A673 (cell line): ENCODE measurements at regions not wholly inside any gene's neighbourhood (a gene's known extent, or its start where the extent isn't known, plus 50 kb on each side); places are given as distances from the start of the nearest gene placed in this dataset.

Experiments
- BruUV-seq: library from RNA; stranded (reverse); fragments of 400-500 nt; replicated peaks from 2 replicates; lab custom pipeline; 2021; lab: Mats Ljungman, UMichigan
- CTCF ChIA-PET: fragments of 300-600 bp; sonication (Branson Sonifier 250); formaldehyde crosslinking; loops from one replicate; lab custom pipeline; 2022; ENCODE audit warnings: antibody characterized with exemption; lab: Charles Lee
- POLR2A ChIA-PET: fragments of 300-600 bp; sonication (Branson Sonifier 250); formaldehyde crosslinking; loops from one replicate; lab custom pipeline; 2022; ENCODE audit warnings: antibody characterized with exemption; ENCODE audit not compliant: low non-redundant PET; lab: Charles Lee
- DNase-seq: peaks from one replicate; pipeline ENCODE4 v3.0.0-alpha.2; 2015; ENCODE audit warnings: low spot score
- H3K27ac ChIP-seq: fragments of 200-600 bp; sonication (generic); 2 replicates; pipeline ENCODE4 v1.5.1; 2016; ENCODE audit warnings: mixed run types, low read depth, mild to moderate bottlenecking, mixed read lengths, antibody characterized with exemption, low read length; ENCODE audit not compliant: poor library complexity, severe bottlenecking
- H3K27me3 ChIP-seq: fragments of 200-600 bp; sonication (generic); replicated peaks from 2 replicates; pipeline ENCODE4 v1.6.1; 2017; ENCODE audit warnings: mixed run types, low read depth, mild to moderate bottlenecking, mixed read lengths, antibody characterized with exemption, low read length; ENCODE audit not compliant: insufficient read depth, poor library complexity
- H3K36me3 ChIP-seq: fragments of 200-600 bp; sonication (generic); 2 replicates; pipeline ENCODE4 v1.6.1; 2016; ENCODE audit warnings: mixed run types, mild to moderate bottlenecking, mixed read lengths, antibody characterized with exemption, low read length; ENCODE audit not compliant: insufficient read depth, poor library complexity, severe bottlenecking
- H3K4me1 ChIP-seq: fragments of 200-600 bp; sonication (generic); 2 replicates; pipeline ENCODE4 v1.6.1; 2017; ENCODE audit warnings: mixed run types, mild to moderate bottlenecking, mixed read lengths, antibody characterized with exemption, low read length; ENCODE audit not compliant: insufficient read depth, poor library complexity, severe bottlenecking
- H3K4me3 ChIP-seq: fragments of 200-600 bp; sonication (generic); 2 replicates; pipeline ENCODE4 v1.5.1; 2016; ENCODE audit warnings: low read depth, mixed run types, mild to moderate bottlenecking, mixed read lengths, low read length; ENCODE audit not compliant: poor library complexity, severe bottlenecking
- H3K9me3 ChIP-seq: fragments of 200-600 bp; sonication (generic); 2 replicates; pipeline ENCODE4 v1.6.1; 2016; ENCODE audit warnings: mixed run types, low read depth, mild to moderate bottlenecking, mixed read lengths, antibody characterized with exemption, low read length; ENCODE audit not compliant: poor library complexity, severe bottlenecking
- EZH2 ChIP-seq: fragments of 200-600 bp; sonication (generic); IDR thresholded peaks from 2 replicates; pipeline ENCODE4 v1.6.1; 2017; ENCODE audit warnings: borderline replicate concordance, low read depth, mild to moderate bottlenecking, mixed read lengths, antibody characterized with exemption, low read length; ENCODE audit not compliant: poor library complexity, severe bottlenecking
- intact Hi-C: fragments of 100-400 bp; cut with micrococcal nuclease; formaldehyde crosslinking; loops from one replicate; pipeline ENCODE4 v1.10.0; 2022; ENCODE audit not compliant: unreplicated experiment
- TF ChIP-seq, protein P1 (sequence below): fragments of 300-800, 200-600 bp; sonication (generic); conservative IDR thresholded peaks from 2 replicates; pipeline ENCODE4 v1.5.1; 2017; ENCODE audit warnings: low read depth, mild to moderate bottlenecking, antibody characterized with exemption, low read length, moderate library complexity, mixed read lengths

DNA sequence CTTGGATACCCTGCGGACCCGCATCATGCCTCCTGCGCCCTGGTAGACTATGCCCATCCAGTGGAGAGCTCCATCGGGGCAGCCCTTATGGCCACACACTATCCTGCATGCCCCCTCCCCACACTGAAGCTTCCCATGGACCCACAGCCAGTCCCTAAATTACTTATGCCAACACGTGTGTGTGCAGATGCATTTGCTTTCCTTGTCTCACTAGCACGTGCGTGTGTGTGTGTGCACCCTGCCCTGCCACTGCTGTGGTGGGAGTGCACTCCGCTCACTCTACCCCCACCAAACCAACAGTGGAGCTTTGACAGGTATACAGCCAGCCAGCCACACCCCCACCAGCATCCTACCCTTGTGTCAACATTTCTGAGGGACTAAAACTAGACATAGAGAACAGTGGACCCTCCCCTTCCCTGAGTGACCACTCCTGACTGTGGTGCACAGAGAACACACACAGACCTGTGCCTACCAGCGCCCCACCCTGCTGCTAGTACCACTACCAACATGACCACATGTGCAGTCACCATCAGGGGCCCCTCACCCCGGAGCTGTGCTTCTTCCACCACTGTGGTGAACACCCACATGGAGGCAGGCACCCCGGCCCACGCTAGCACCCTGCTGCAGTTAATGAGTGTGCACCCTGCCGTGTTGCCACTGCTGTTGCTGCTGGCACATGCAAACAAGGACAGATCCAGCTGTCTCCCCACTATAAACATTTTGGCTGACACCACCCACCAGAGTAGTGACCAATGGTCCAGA lies 310.8 kb downstream of the GABRB3 start:
- peaks cover 78% of the 10 kb centered on the region for H3K9me3 ChIP-seq
- intact Hi-C loops = loop anchor here (10.0 kb wide), 1 partner anchor 57 kb away; no protein-coding TSS in a partner anchor
- no peak overlapping the region for H3K27ac ChIP-seq
- BruUV-seq = no TSS peak
- no peak for DNase-seq
- H3K27me3 ChIP-seq = no peaks in the 10 kb centered on the region
- H3K36me3 ChIP-seq = no peaks in the 10 kb centered on the region
- POLR2A ChIA-PET = no interaction called here
- TF ChIP-seq EZH2 = no peak
- TF ChIP-seq, protein P1, sequence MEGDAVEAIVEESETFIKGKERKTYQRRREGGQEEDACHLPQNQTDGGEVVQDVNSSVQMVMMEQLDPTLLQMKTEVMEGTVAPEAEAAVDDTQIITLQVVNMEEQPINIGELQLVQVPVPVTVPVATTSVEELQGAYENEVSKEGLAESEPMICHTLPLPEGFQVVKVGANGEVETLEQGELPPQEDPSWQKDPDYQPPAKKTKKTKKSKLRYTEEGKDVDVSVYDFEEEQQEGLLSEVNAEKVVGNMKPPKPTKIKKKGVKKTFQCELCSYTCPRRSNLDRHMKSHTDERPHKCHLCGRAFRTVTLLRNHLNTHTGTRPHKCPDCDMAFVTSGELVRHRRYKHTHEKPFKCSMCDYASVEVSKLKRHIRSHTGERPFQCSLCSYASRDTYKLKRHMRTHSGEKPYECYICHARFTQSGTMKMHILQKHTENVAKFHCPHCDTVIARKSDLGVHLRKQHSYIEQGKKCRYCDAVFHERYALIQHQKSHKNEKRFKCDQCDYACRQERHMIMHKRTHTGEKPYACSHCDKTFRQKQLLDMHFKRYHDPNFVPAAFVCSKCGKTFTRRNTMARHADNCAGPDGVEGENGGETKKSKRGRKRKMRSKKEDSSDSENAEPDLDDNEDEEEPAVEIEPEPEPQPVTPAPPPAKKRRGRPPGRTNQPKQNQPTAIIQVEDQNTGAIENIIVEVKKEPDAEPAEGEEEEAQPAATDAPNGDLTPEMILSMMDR = no peak
- no peak overlapping the region for H3K4me3 ChIP-seq
- no peaks in the 10 kb centered on the region for H3K4me1 ChIP-seq
- CTCF ChIA-PET = no interaction called here

DNA sequence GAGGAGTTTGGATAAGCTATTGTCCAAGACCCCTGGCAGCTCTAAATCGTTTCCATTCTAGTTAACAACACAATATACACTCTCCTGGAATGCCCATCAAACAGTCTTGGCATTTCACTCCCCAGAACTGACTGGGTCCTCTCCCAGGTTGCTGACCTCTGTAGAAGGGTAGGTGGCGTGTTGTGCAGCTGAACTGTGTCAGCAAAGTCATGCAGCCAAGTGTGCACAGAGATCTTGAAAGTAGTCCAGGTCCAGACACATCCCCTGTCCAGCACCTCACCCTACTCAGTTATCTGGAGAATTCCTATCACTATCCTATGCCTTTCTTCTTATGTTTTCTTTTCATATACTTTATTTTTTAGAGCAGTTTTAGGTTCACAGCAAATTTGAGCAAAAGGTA lies 312.7 kb downstream of the GABRB3 start:
- BruUV-seq = no TSS peak
- Histone ChIP-seq H3K4me1 (no peaks in the 10 kb centered on the region), H3K9me3 (peaks cover 88% of the 10 kb centered on the region), H3K27ac (no peak overlapping the region), H3K27me3 (no peaks in the 10 kb centered on the region), H3K36me3 (no peaks in the 10 kb centered on the region), H3K4me3 (no peak overlapping the region)
- CTCF ChIA-PET = no interaction called here
- TF ChIP-seq EZH2 = no peak
- TF ChIP-seq, protein P1 = no peak
- DNase-seq = no peak
- POLR2A ChIA-PET = no interaction called here
- intact Hi-C loops = loop anchor here (10.0 kb wide), 1 partner anchor 55 kb away; no protein-coding TSS in a partner anchor

DNA sequence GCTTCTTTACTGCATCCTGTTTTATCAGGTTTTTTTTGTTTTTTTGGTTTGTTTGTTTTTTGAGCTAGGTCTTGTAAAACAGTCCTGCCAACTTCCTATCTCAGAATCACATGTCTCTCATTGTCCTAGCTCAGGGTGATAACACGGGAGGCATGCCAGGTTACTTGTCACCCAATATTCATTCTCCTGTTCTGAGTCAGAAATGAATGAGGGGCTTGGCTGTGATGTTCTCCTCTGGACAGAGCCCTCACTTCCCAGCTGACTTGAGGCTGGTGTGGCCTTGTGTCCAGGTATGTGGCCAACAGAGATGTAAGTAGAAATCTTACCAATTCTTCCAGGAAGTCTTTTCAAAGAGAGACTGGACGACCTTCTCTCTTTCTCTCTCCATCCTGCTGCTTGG lies 317.0 kb downstream of the GABRB3 start:
- no peak for TF ChIP-seq EZH2
- TF ChIP-seq, protein P1 = no peak
- no peak overlapping the region for H3K4me3 ChIP-seq
- intact Hi-C loops = no loop called here
- no TSS peak for BruUV-seq
- H3K27me3 ChIP-seq = no peaks in the 10 kb centered on the region
- POLR2A ChIA-PET = no interaction called here
- no peak overlapping the region for H3K27ac ChIP-seq
- CTCF ChIA-PET = no interaction called here
- H3K9me3 ChIP-seq = peaks cover 82% of the 10 kb centered on the region
- H3K4me1 ChIP-seq = no peaks in the 10 kb centered on the region
- H3K36me3 ChIP-seq = no peaks in the 10 kb centered on the region
- DNase-seq = no peak
